HCEC 1CT (cell line): ENCODE measurements at regions not wholly inside any gene's neighbourhood (a gene's known extent, or its start where the extent isn't known, plus 50 kb on each side); places are given as distances from the start of the nearest gene placed in this dataset.
"Not testable (repeated sequence)": the region's sequence is repeated elsewhere in the genome, so short reads cannot be mapped to it uniquely, and the experiment has no call there.

Source experiments
- DNase-seq: peaks from one replicate; pipeline ENCODE4 v3.0.0-alpha.2; 2017

DNA sequence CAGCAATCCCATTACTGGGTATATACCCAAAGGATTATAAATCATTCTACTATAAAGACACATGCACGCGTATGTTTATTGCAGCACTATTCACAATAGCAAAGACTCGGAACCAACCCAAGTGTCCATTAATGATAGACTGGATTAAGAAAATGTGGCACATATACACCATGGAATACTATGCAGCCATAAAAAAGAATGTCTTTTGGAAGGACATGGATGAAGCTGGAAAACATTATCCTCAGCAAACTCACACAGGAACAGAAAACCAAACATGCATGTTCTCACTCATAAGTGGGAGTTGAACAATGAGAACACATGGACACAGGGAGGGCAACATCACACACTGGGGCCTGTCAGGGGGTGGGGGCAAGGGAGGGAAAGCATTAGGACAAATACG, 143.7 kb upstream of the IVNS1ABP start:
- DNase-seq, result not testable (repeated sequence)

GRCh38 chr1:185459141-185459540, 142.1 kb upstream of the IVNS1ABP start:
- no peak for DNase-seq

DNA sequence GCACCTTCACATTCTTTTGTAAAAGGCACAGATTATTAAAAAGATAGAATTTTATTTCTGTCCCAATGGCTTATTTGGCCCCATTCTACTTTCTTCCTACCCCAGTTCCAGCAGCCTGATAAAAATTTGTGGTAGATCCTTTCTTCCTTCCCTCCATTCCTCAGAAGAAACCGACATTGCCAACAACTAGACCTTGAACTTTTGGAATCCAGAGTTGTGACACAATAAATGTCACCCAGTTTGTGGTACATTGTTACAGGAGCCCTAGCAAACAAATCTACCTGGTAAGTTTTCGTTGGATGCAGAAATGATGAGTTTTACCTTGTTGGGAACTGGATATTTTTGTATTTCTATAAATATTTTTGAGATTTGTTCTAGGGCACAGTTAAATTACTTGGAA, 141.6 kb upstream of the IVNS1ABP start:
- no peak for DNase-seq

GRCh38 chr1:185453496-185454192, 136.6 kb upstream of the IVNS1ABP start:
- DNase-seq, result peak; percentile 43

DNA sequence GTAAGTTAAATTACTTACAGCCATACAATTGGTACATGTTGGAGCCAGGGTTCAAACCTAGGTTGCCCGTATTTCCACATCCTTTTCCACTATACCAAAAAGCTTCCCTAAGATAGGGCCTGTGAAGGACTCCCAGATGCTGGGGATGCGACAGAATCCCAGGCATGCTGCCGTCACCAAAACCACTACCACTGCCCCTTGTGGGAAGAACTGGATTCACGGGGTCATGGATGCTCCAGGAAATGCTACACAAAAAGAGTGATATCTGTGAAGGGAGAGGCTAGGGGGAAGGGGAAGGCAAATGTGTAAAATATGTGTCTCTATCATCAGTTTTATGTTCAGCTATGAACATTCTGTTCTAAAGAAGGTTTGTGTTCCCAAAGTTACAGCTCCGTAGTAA, 133.9 kb upstream of the IVNS1ABP start:
- no peak for DNase-seq

GRCh38 chr1:185450060-185450788, 133.2 kb upstream of the IVNS1ABP start:
- no peak for DNase-seq

DNA sequence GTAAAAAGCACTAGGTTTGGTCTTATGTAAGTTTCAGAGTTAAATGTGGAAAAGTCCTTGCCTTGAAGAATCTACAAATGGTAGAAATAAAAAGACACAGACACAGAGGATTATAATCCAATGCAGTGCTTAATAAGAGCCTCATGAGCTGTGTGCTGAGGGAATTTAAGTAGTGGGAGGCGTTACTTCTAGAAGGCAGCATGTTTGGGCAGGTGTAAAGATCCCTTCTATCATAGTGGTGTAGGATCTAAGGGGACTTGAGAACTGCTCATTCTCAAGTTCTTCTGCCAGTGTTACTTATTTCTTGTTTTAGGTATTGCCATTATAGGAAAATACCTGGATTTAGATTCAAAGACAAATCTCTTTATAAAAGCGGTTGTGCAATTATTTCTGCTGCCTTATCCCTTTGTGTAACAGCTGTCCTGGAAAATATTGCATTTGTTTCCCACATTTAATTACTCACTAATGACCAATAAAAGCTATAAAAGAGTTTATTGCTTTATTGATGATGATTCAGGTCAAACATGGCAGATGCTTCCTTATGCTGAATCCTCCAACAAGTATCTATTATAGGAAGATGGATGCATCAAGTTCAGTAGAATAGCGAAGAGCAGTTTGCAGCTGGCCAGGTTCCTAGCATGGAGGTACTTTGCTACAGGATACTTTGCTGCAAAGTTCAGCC, 132.5 kb upstream of the IVNS1ABP start:
- no peak for DNase-seq

DNA sequence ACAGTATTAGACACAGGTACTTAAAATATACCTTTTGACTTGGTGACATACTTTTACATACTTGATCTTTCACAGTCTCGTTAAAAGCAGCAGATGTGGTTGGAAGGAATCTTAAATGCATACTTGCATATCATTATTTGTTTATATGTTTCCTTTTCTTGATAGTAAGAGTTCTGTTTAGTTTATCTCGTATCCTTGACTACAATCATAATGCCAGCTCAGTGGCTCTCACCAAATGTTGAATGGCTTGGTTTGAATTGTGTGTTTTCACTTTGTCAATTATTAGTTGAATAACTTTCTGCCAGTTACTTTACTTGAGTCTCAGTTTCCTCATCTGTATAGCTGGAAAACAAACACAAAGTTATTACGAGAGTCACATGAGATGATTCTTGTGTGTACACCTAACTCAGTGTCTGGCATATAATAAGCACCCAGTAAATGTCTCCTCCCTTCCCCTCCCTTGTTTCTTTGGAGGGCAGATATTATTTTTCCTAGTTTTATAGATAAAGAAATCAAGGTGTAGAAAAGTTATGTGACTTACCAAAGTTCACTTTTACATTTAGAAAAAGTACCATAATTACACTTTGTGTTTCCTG, 131.6 kb upstream of the IVNS1ABP start:
- no peak for DNase-seq

DNA sequence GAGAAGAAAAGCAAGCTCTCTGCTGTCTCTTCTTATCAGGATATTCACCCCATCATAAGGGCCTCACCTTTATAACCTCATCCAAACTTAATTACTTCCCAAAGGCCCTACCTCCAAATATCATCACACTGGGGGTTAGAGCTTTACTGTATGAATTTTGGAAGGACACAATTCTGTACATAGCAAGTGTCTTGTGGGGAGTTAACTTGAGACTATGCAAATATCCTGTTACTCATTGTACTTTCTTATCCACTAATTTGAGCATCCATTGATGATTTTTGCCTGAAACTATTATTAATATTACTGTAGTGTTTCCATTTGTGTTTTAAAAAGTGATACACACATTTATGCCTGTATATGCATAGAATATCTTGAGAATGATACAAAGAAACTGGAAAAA, 129.1 kb upstream of the IVNS1ABP start:
- DNase-seq, result no peak

- no peak for DNase-seq
Measured at GRCh38 chr1:185445594-185445993, 128.6 kb upstream of the IVNS1ABP start.

- no peak for DNase-seq
Measured at GRCh38 chr1:185444676-185445075, 127.6 kb upstream of the IVNS1ABP start.

DNA sequence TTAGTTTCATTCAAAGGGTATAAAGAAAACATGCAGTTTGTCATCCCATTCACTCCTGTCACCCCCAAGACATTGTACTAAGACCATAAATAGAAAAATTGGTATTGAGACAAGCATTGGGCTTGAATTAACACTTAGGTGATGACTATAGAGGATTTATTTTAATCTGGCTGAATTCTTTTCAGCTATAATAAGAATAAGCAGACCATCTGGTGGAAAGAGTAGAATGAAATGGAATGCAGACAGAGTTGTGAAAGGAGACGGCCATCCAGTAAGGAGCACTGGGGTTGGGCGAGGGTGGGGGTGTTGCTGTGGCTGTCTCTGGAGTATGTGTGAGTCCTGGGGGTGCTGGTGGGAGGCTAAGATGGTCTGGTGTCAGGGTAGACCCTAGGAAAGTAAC, 125.0 kb upstream of the IVNS1ABP start:
- no peak for DNase-seq

GRCh38 chr1:185441605-185442004, 124.6 kb upstream of the IVNS1ABP start:
- peak; percentile 44 for DNase-seq

- DNase-seq, result no peak
Measured at GRCh38 chr1:185440877-185441276, 123.8 kb upstream of the IVNS1ABP start.

GRCh38 chr1:185439727-185440415, 122.8 kb upstream of the IVNS1ABP start:
- peak; percentile 23 for DNase-seq

DNA sequence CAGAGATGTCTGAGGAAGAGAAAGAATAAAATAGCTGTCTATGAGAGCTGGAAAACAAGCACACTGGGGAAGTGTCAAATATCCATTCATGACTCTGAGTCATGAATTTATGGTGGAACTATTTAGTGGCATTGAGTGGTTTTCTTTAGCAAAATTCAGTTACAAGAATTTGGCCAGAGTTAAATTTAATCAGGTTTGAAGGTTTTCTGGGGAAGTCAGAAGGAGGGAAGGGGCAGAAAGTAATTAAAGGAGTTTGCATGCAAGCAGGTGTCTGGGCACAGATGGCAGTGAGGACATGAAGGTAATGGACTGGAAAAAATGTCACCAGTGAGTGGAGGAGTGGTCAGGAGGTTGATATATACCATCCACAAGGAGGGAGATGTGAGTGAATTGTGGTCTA, 121.9 kb upstream of the IVNS1ABP start:
- DNase-seq, result no peak

DNA sequence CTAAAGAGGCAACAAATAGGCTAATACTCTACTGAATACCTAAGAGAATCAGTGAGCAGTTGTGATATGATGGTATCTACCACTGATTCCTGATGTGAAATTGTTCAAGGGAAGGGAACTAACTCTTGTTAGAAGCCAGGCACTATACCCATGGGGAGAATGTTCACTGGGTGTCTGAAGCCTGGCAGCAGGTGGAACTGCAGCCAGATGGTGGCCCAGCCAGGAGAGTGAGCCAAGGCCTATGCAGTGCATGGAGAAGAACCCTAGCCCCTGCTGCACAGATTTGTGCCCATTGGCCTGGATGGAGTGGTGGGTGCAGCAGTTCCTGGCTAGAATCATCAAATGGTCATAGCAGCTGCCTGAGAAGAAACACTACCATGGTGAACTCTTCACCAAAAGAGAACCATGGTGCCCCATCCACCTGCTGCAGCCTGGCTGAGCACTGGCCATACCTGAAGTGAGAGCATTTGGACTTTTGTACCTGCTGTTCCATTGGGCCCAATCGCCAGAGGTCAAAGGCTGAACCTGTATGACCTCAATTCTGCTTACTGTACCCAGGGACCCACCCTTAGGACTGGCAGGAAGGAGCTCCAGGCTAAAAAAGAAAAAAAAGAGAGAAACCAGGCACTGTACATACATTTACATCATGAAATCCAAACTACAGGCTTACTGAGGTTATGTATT, 118.8 kb upstream of the IVNS1ABP start:
- DNase-seq, result no peak

DNA sequence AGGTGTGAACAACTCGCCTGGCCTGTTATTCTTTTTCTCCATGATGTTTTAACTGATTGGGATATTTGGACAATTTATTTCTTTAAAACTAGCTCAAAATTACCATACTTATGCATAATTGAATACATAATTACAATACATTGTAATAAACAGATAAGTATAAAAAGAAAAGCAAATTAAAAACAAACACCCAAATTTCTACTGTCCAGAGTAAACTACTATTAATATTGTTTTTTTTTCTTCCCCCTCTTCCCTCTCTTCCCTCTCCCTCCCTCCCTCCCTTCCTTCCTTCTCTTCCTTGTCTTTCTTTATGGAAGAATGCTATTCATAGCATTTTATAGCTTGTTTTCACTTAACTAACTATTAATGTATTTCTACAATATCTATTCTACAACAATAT, 117.7 kb upstream of the IVNS1ABP start:
- no peak for DNase-seq

- DNase-seq, result no peak
Measured at GRCh38 chr1:185433667-185434066, 116.6 kb upstream of the IVNS1ABP start.

DNA sequence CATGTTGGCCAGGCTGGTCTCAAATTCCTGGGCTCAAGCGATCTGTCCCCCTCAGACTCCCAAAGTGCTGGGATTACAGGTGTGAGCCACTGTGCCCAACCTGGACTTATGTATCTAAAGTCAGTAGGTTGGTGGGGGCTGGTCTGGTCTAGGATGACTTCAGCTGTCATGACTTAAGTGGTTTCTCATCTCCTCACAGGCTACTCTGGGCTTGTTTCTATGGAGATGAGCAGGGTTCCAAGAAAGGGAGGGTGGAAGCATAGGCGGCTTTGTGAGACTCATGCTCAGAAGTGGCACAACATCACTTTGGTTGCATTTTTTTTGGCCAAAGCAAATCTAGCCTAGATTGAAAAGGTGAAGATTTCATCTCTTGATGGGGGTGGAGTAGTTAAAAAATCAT, 115.9 kb upstream of the IVNS1ABP start:
- DNase-seq, result no peak

DNA sequence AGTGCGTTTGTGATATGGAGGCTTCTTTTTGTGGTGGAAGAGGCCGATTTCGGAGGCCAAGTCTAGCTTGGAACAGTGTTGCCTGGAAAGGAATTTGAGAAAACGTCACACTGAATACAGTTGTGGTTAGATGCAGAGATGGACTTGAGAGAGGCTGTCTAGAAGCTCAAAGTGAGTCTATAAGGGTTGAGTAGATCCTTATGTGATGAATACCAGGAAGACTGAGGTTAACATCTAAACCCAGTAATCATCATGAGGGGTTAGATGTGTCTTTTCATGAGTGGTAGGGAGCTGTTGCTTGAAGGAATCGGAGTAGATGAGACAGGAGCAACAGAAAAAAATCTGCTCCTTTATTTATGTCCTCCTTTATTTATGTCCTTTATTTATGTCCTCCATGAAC, 114.6 kb upstream of the IVNS1ABP start:
- no peak for DNase-seq

DNA sequence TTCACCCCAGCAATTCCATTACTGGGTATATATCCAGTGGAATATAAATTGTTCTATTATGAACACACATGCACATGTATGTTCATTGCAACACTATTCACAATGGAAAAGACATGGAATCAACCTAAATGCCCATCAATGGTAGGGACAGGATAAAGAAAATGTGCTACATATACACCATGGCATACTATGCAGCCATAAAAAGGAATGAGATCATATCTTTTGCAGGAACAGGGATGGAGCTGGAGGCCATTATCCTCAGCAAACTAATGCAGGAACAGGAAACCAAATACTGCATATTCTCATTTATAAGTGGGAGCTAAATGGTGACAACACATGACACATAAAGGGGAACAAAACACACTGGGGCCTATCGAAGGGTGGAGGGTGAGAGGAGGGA, 112.6 kb upstream of the IVNS1ABP start:
- not testable (repeated sequence) for DNase-seq
